ENCODE measurements at regions not wholly inside any gene's neighbourhood (a gene's known extent, or its start where the extent isn't known, plus 50 kb on each side); places are given as distances from the start of the nearest gene placed in this dataset.

GRCh38 chr14:34044666-34045306, 93.9 kb upstream of the EGLN3 start (continued):
- no peak for TF ChIP-seq LRRFIP1 (CRISPR knock-in tag; conservative IDR thresholded peaks at IDR 0.05)
- no peak for TF ChIP-seq HNF4G (IDR thresholded peaks at IDR 0.05; ENCODE audit: borderline replicate concordance, low read depth, low read length)
- 0 out of 2 replicates have a peak, but pooled peaks have one; percentile 27 for TF ChIP-seq HNF4G (CRISPR knock-in tag; IDR thresholded peaks at IDR 0.05; ENCODE audit: borderline replicate concordance, low read depth)
- TF ChIP-seq, protein P1, sequence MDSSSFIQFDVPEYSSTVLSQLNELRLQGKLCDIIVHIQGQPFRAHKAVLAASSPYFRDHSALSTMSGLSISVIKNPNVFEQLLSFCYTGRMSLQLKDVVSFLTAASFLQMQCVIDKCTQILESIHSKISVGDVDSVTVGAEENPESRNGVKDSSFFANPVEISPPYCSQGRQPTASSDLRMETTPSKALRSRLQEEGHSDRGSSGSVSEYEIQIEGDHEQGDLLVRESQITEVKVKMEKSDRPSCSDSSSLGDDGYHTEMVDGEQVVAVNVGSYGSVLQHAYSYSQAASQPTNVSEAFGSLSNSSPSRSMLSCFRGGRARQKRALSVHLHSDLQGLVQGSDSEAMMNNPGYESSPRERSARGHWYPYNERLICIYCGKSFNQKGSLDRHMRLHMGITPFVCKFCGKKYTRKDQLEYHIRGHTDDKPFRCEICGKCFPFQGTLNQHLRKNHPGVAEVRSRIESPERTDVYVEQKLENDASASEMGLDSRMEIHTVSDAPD (CRISPR knock-in tag; IDR thresholded peaks at IDR 0.05): no peak
- TF ChIP-seq ZZZ3 (CRISPR knock-in tag; IDR thresholded peaks at IDR 0.05; ENCODE audit: borderline replicate concordance): no peak
- no peak for TF ChIP-seq YEATS2 (CRISPR knock-in tag; IDR thresholded peaks at IDR 0.05; ENCODE audit: borderline replicate concordance)
- TF ChIP-seq, protein P2, sequence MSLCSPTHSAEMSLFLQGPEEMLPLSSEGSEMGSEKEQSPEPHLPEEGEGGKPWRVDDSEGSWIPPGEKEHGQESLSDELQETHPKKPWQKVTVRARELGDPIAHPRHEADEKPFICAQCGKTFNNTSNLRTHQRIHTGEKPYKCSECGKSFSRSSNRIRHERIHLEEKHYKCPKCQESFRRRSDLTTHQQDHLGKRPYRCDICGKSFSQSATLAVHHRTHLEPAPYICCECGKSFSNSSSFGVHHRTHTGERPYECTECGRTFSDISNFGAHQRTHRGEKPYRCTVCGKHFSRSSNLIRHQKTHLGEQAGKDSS (CRISPR knock-in tag; IDR thresholded peaks at IDR 0.05; ENCODE audit: borderline replicate concordance, low read depth): no peak
- TF ChIP-seq GATA4 (IDR thresholded peaks at IDR 0.05; ENCODE audit: borderline replicate concordance, low read depth): no peak
- no peak for TF ChIP-seq ELF1 (CRISPR knock-in tag; IDR thresholded peaks at IDR 0.05)
- TF ChIP-seq ZBTB40 (IDR thresholded peaks at IDR 0.05): no peak
- TF ChIP-seq ZBTB40 (CRISPR knock-in tag; IDR thresholded peaks at IDR 0.05): no peak
- no peak for TF ChIP-seq SMYD3 (CRISPR knock-in tag; IDR thresholded peaks at IDR 0.05)
- no peak for TF ChIP-seq LCORL (IDR thresholded peaks at IDR 0.05)
- no peak for TF ChIP-seq LCORL (CRISPR knock-in tag; IDR thresholded peaks at IDR 0.05)
- no peak for TF ChIP-seq RBM22 (optimal IDR thresholded peaks at IDR 0.05; ENCODE audit: low read length)
- TF ChIP-seq SMARCC2 (IDR thresholded peaks at IDR 0.05): no peak
- TF ChIP-seq AGO2 (optimal IDR thresholded peaks at IDR 0.05; ENCODE audit: low read depth, low read length): no peak
- no peak for TF ChIP-seq ATF1 (CRISPR knock-in tag; IDR thresholded peaks at IDR 0.05)

Measured in HepG2 (cell line).